WTC11 (cell line): ENCODE measurements at regions not wholly inside any gene's neighbourhood (a gene's known extent, or its start where the extent isn't known, plus 50 kb on each side); places are given as distances from the start of the nearest gene placed in this dataset.

Source experiments
- ATAC-seq: fragments of 200-7000 bp; cut with Tn5 transposase; 2 replicates; pipeline ENCODE4 v1.10.0; 2021; ENCODE audit warnings: mild to moderate bottlenecking, moderate library complexity
- CTCF ChIA-PET: fragments of 300-600 bp; sonication (Branson Sonifier 250); formaldehyde crosslinking; loops from one replicate; lab custom pipeline; 2021; ENCODE audit warnings: antibody characterized with exemption; lab: Charles Lee
- POLR2A ChIA-PET: fragments of 350-600 bp; sonication (Branson Sonifier 250); formaldehyde crosslinking; loops from one replicate; lab custom pipeline; 2021; ENCODE audit warnings: antibody characterized with exemption; lab: Charles Lee
- DNase-seq: peaks from one replicate; pipeline ENCODE4 v3.0.0; 2021; ENCODE audit warnings: low spot score
- H3K27ac Mint-ChIP-seq: 2 replicates; pipeline ENCODE4 v1.8.0; 2021; ENCODE audit warnings: mixed read lengths
- H3K27me3 Mint-ChIP-seq: 2 replicates; pipeline ENCODE4 v1.8.0; 2021; ENCODE audit warnings: low read depth, mild to moderate bottlenecking, moderate library complexity, mixed read lengths
- H3K36me3 Mint-ChIP-seq: 2 replicates; pipeline ENCODE4 v1.8.0; 2021; ENCODE audit warnings: mixed read lengths
- H3K4me1 Mint-ChIP-seq: 2 replicates; pipeline ENCODE4 v1.8.0; 2022; ENCODE audit warnings: mixed read lengths
- H3K4me3 Mint-ChIP-seq: 2 replicates; pipeline ENCODE4 v1.8.0; 2021; ENCODE audit warnings: mild to moderate bottlenecking, moderate library complexity, mixed read lengths
- H3K9me3 Mint-ChIP-seq: 2 replicates; pipeline ENCODE4 v1.8.0; 2021; ENCODE audit warnings: mixed read lengths
- CBFB ChIP-seq: sonication (generic); formaldehyde crosslinking; IDR thresholded peaks from 2 replicates; pipeline ENCODE4 v1.8.1; 2022; ENCODE audit warnings: mild to moderate bottlenecking, low read depth, missing genetic modification reagents
- EMX1 ChIP-seq: fragments of 250-450 bp; sonication (Bioruptor Pico); IDR thresholded peaks from 2 replicates; pipeline ENCODE4 v1.8.0; 2021; ENCODE audit warnings: mild to moderate bottlenecking
- FOXP1 ChIP-seq: sonication (generic); formaldehyde crosslinking; IDR thresholded peaks from 2 replicates; pipeline ENCODE4 v1.8.0; 2022; ENCODE audit warnings: missing genetic modification reagents, mild to moderate bottlenecking, moderate library complexity, borderline replicate concordance
- HMGA2 ChIP-seq: fragments of 250-450 bp; sonication (Bioruptor Pico); IDR thresholded peaks from 2 replicates; pipeline ENCODE4 v1.4.0; 2021; ENCODE audit warnings: mild to moderate bottlenecking, moderate library complexity
- JUN ChIP-seq: sonication (generic); formaldehyde crosslinking; IDR thresholded peaks from 2 replicates; pipeline ENCODE4 v1.8.0; 2023; ENCODE audit warnings: mild to moderate bottlenecking, missing genetic modification reagents
- KAT7 ChIP-seq: sonication (generic); formaldehyde crosslinking; IDR thresholded peaks from 2 replicates; pipeline ENCODE4 v1.8.1; 2023; ENCODE audit warnings: missing genetic modification reagents, mild to moderate bottlenecking, borderline replicate concordance
- MXD4 ChIP-seq: fragments of 250-450 bp; sonication (Bioruptor Pico); IDR thresholded peaks from 2 replicates; pipeline ENCODE4 v1.8.0; 2021; ENCODE audit warnings: mild to moderate bottlenecking, moderate library complexity, borderline replicate concordance
- NFE2L1 ChIP-seq: sonication (generic); formaldehyde crosslinking; IDR thresholded peaks from 2 replicates; pipeline ENCODE4 v1.8.1; 2023; ENCODE audit warnings: missing genetic modification reagents
- RORB ChIP-seq: fragments of 250-450 bp; sonication (Bioruptor Pico); IDR thresholded peaks from 2 replicates; pipeline ENCODE4 v1.9.0; 2021; ENCODE audit warnings: mild to moderate bottlenecking
- SP1 ChIP-seq: sonication (generic); formaldehyde crosslinking; conservative IDR thresholded peaks from 2 replicates; pipeline ENCODE4 v1.8.1; 2022; ENCODE audit warnings: missing genetic modification reagents
- TP53 ChIP-seq: sonication (generic); formaldehyde crosslinking; IDR thresholded peaks from 2 replicates; pipeline ENCODE4 v1.8.1; 2023; ENCODE audit warnings: mild to moderate bottlenecking, missing genetic modification reagents
- ZNF121 ChIP-seq: sonication (generic); formaldehyde crosslinking; IDR thresholded peaks from 2 replicates; pipeline ENCODE4 v1.8.0; 2023; ENCODE audit warnings: missing genetic modification reagents
- ZNF263 ChIP-seq: sonication (generic); formaldehyde crosslinking; IDR thresholded peaks from 2 replicates; pipeline ENCODE4 v1.8.1; 2022; ENCODE audit warnings: low read depth, mild to moderate bottlenecking, moderate library complexity, missing genetic modification reagents
- TF ChIP-seq, protein P1 (sequence below): sonication (generic); formaldehyde crosslinking; conservative IDR thresholded peaks from 2 replicates; pipeline ENCODE4 v1.8.1; 2023; ENCODE audit warnings: mild to moderate bottlenecking, low read depth, missing genetic modification reagents, moderate library complexity
- TF ChIP-seq, protein P2 (sequence below): sonication (generic); formaldehyde crosslinking; IDR thresholded peaks from 2 replicates; pipeline ENCODE4 v1.8.1; 2022; ENCODE audit warnings: mild to moderate bottlenecking, moderate library complexity, missing genetic modification reagents
- TF ChIP-seq, protein P3 (sequence below): fragments of 250-450 bp; sonication (Bioruptor Pico); IDR thresholded peaks from 2 replicates; pipeline ENCODE4 v1.8.0; 2021; ENCODE audit warnings: mild to moderate bottlenecking
- TF ChIP-seq, protein P4 (sequence below): sonication (generic); formaldehyde crosslinking; IDR thresholded peaks from 2 replicates; pipeline ENCODE4 v1.8.0; 2022; ENCODE audit warnings: mild to moderate bottlenecking, missing genetic modification reagents
- TF ChIP-seq, protein P5 (sequence below): sonication (generic); formaldehyde crosslinking; IDR thresholded peaks from 2 replicates; pipeline ENCODE4 v1.8.1; 2022; ENCODE audit warnings: low read depth, missing genetic modification reagents, borderline replicate concordance
- TF ChIP-seq, protein P6 (sequence below): sonication (generic); formaldehyde crosslinking; IDR thresholded peaks from 2 replicates; pipeline ENCODE4 v1.8.1; 2022; ENCODE audit warnings: missing genetic modification reagents, borderline replicate concordance

DNA sequence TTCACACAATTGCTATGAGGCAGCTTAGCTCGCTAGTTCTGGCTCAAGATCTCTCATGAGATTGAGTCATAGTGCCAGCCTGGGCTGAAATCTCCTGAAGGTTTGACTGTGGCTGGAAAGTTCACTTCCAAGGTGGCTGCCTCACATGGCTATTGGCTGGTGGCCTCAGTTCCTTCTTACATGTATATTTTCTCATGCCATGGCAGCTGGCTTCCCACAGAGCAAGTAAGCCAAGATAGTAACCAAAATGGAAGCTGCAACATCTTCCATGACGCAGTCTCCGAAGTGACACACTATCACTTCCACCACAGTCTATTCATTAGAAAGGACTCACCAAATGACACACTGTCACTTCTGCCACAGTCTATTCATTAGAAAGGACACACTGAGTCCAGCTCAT, 160.4 kb upstream of the PRDM1 start:
- H3K36me3 Mint-ChIP-seq = no peaks in the 10 kb centered on the region
- H3K27ac Mint-ChIP-seq = no peak overlapping the region
- H3K4me3 Mint-ChIP-seq = no peak overlapping the region
- ChIA-PET POLR2A (no interaction called here), CTCF (no interaction called here)
- H3K4me1 Mint-ChIP-seq = no peaks in the 10 kb centered on the region
- TF ChIP-seq MXD4 (CRISPR knock-in tag) (no peak), KAT7 (CRISPR knock-in tag) (no peak)
- DNase-seq = no peak
- H3K9me3 Mint-ChIP-seq = peaks cover 12% of the 10 kb centered on the region
- no peak for ATAC-seq
- no peaks in the 10 kb centered on the region; the same call in none of the 2 replicates for H3K27me3 Mint-ChIP-seq

DNA sequence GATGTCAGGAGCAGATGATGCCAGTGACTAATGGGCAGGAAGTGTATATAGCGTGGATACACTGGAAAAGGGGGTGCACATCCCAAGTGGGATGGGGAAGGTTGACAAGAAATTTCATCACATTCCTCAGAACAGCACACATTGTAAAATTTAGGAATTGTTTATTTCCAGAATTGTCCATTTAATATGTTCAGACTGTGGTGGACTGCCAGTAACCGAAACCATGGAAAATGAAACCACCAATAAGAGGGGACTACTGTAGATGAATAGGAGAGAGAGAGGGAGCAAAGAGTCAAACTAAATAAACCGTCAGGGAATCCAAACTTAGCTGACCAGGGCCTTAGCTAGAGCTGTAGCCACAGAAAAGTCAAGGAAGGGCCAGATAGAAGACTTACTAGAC, 164.4 kb upstream of the PRDM1 start:
- Mint-ChIP-seq H3K9me3 (peaks cover 12% of the 10 kb centered on the region), H3K4me1 (no peaks in the 10 kb centered on the region), H3K4me3 (no peak overlapping the region), H3K27me3 (no peaks in the 10 kb centered on the region; the same call in none of the 2 replicates), H3K27ac (no peak overlapping the region), H3K36me3 (no peaks in the 10 kb centered on the region)
- CTCF ChIA-PET = no interaction called here
- ATAC-seq (no peak), DNase-seq (no peak)
- POLR2A ChIA-PET = no interaction called here
- TF ChIP-seq RORB (CRISPR knock-in tag) (no peak), ZNF263 (CRISPR knock-in tag) (no peak)
- TF ChIP-seq, protein P1, sequence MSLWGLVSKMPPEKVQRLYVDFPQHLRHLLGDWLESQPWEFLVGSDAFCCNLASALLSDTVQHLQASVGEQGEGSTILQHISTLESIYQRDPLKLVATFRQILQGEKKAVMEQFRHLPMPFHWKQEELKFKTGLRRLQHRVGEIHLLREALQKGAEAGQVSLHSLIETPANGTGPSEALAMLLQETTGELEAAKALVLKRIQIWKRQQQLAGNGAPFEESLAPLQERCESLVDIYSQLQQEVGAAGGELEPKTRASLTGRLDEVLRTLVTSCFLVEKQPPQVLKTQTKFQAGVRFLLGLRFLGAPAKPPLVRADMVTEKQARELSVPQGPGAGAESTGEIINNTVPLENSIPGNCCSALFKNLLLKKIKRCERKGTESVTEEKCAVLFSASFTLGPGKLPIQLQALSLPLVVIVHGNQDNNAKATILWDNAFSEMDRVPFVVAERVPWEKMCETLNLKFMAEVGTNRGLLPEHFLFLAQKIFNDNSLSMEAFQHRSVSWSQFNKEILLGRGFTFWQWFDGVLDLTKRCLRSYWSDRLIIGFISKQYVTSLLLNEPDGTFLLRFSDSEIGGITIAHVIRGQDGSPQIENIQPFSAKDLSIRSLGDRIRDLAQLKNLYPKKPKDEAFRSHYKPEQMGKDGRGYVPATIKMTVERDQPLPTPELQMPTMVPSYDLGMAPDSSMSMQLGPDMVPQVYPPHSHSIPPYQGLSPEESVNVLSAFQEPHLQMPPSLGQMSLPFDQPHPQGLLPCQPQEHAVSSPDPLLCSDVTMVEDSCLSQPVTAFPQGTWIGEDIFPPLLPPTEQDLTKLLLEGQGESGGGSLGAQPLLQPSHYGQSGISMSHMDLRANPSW = no peak
- TF ChIP-seq, protein P2, sequence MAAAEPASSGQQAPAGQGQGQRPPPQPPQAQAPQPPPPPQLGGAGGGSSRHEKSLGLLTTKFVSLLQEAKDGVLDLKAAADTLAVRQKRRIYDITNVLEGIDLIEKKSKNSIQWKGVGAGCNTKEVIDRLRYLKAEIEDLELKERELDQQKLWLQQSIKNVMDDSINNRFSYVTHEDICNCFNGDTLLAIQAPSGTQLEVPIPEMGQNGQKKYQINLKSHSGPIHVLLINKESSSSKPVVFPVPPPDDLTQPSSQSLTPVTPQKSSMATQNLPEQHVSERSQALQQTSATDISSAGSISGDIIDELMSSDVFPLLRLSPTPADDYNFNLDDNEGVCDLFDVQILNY = no peak

DNA sequence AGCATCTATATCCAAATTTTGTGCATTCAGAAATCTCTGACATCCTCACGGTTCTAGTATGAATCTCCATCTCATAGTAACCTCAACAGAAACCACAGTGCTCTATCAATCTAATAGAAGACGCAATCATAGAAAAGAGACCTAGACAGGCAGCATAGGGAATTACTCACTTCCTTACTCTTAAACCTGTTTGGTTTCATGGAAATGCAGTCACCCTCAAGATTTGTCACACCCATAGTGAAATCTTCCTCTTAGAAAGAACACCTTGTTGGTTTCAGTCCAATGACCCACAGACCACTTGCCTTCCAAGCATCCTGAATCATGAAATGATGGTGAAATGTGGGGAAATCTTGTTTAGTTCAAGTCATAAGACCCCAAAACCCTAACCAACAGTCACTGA, 166.1 kb upstream of the PRDM1 start:
- POLR2A ChIA-PET = no interaction called here
- no peak for DNase-seq
- H3K27ac Mint-ChIP-seq = no peak overlapping the region
- H3K4me3 Mint-ChIP-seq = no peak overlapping the region
- CTCF ChIA-PET = no interaction called here
- no peaks in the 10 kb centered on the region for H3K4me1 Mint-ChIP-seq
- no peak for TF ChIP-seq NFE2L1
- no peak for TF ChIP-seq EMX1 (CRISPR knock-in tag)
- no peak for TF ChIP-seq FOXP1 (CRISPR knock-in tag)
- TF ChIP-seq, protein P3, sequence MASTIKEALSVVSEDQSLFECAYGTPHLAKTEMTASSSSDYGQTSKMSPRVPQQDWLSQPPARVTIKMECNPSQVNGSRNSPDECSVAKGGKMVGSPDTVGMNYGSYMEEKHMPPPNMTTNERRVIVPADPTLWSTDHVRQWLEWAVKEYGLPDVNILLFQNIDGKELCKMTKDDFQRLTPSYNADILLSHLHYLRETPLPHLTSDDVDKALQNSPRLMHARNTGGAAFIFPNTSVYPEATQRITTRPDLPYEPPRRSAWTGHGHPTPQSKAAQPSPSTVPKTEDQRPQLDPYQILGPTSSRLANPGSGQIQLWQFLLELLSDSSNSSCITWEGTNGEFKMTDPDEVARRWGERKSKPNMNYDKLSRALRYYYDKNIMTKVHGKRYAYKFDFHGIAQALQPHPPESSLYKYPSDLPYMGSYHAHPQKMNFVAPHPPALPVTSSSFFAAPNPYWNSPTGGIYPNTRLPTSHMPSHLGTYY = no peak
- TF ChIP-seq, protein P4, sequence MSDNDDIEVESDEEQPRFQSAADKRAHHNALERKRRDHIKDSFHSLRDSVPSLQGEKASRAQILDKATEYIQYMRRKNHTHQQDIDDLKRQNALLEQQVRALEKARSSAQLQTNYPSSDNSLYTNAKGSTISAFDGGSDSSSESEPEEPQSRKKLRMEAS (CRISPR knock-in tag) = no peak
- no peak for TF ChIP-seq SP1
- no peak for TF ChIP-seq HMGA2 (CRISPR knock-in tag)
- TF ChIP-seq CBFB (CRISPR knock-in tag) = no peak
- TF ChIP-seq ZNF121 = no peak
- TF ChIP-seq JUN (CRISPR knock-in tag) = no peak
- TF ChIP-seq, protein P5, sequence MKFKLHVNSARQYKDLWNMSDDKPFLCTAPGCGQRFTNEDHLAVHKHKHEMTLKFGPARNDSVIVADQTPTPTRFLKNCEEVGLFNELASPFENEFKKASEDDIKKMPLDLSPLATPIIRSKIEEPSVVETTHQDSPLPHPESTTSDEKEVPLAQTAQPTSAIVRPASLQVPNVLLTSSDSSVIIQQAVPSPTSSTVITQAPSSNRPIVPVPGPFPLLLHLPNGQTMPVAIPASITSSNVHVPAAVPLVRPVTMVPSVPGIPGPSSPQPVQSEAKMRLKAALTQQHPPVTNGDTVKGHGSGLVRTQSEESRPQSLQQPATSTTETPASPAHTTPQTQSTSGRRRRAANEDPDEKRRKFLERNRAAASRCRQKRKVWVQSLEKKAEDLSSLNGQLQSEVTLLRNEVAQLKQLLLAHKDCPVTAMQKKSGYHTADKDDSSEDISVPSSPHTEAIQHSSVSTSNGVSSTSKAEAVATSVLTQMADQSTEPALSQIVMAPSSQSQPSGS = no peak
- TF ChIP-seq TP53 = no peak
- TF ChIP-seq, protein P6, sequence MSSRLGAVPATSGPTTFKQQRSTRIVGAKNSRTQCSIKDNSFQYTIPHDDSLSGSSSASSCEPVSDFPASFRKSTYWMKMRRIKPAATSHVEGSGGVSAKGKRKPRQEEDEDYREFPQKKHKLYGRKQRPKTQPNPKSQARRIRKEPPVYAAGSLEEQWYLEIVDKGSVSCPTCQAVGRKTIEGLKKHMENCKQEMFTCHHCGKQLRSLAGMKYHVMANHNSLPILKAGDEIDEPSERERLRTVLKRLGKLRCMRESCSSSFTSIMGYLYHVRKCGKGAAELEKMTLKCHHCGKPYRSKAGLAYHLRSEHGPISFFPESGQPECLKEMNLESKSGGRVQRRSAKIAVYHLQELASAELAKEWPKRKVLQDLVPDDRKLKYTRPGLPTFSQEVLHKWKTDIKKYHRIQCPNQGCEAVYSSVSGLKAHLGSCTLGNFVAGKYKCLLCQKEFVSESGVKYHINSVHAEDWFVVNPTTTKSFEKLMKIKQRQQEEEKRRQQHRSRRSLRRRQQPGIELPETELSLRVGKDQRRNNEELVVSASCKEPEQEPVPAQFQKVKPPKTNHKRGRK (CRISPR knock-in tag) = no peak
- peaks cover 12% of the 10 kb centered on the region for H3K9me3 Mint-ChIP-seq
- no peak for ATAC-seq
- H3K27me3 Mint-ChIP-seq = no peaks in the 10 kb centered on the region; the same call in none of the 2 replicates
- no peaks in the 10 kb centered on the region for H3K36me3 Mint-ChIP-seq
